ENCODE measurements at regions not wholly inside any gene's neighbourhood (a gene's known extent, or its start where the extent isn't known, plus 50 kb on each side); places are given as distances from the start of the nearest gene placed in this dataset.

- no peaks in the 10 kb centered on the region for H3K4me1 Mint-ChIP-seq
- H3K9me3 Mint-ChIP-seq, result peaks cover 5% of the 10 kb centered on the region
- no peaks in the 10 kb centered on the region for H3K27me3 Mint-ChIP-seq
- ATAC-seq (ENCODE audit: low read depth) (no peak), DNase-seq (ENCODE audit: low spot score in 2 of 2) (no peak)
- no peak overlapping the region for H3K27ac Mint-ChIP-seq
- no peak overlapping the region for H3K4me3 Mint-ChIP-seq
- no peaks in the 10 kb centered on the region for H3K36me3 Mint-ChIP-seq
Measured at GRCh38 chr6:115411756-115412155, 648.9 kb downstream of the FRK start.

DNA sequence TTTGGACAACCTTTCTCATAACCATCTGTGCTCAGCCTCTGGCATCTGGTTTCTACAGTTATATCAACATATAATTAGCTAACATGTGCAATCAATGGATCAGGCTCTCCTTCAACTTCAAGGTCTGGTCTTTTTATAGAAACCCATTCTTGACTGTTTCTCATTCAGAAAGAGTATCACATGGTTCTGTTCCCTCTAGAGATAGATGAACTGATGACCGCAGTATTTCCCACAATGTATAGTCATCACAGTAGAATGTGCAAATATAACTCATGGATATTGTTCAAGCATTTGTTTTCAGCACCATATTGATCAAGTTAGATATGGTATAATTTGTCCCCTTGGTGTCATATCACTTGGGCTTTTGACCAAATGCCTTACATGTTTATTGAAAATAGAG is 656.2 kb downstream of the FRK start:
- no peak overlapping the region for H3K27ac Mint-ChIP-seq
- H3K4me3 Mint-ChIP-seq, result no peak overlapping the region
- ATAC-seq (ENCODE audit: low read depth), result no peak
- no peaks in the 10 kb centered on the region for H3K36me3 Mint-ChIP-seq
- H3K27me3 Mint-ChIP-seq, result no peaks in the 10 kb centered on the region
- H3K4me1 Mint-ChIP-seq, result no peaks in the 10 kb centered on the region
- DNase-seq (ENCODE audit: low spot score in 2 of 2), result no peak
- H3K9me3 Mint-ChIP-seq, result peaks cover 8% of the 10 kb centered on the region

GRCh38 chr6:115398607-115399006 is 662.1 kb downstream of the FRK start:
- Mint-ChIP-seq H3K9me3 (peaks cover 7% of the 10 kb centered on the region), H3K27ac (no peak overlapping the region), H3K27me3 (no peaks in the 10 kb centered on the region), H3K36me3 (no peaks in the 10 kb centered on the region), H3K4me3 (no peak overlapping the region), H3K4me1 (no peaks in the 10 kb centered on the region)
- ATAC-seq (ENCODE audit: low read depth) (no peak), DNase-seq (ENCODE audit: low spot score in 2 of 2) (no peak)

- Mint-ChIP-seq H3K4me1 (no peaks in the 10 kb centered on the region), H3K36me3 (no peaks in the 10 kb centered on the region), H3K9me3 (peaks cover 6% of the 10 kb centered on the region)
Measured at GRCh38 chr6:115396112-115396906, 664.4 kb downstream of the FRK start.

GRCh38 chr6:115393821-115394220 is 666.9 kb downstream of the FRK start:
- peaks cover 8% of the 10 kb centered on the region for H3K9me3 Mint-ChIP-seq
- no peaks in the 10 kb centered on the region for H3K4me1 Mint-ChIP-seq
- no peak overlapping the region for H3K4me3 Mint-ChIP-seq
- no peaks in the 10 kb centered on the region for H3K36me3 Mint-ChIP-seq
- no peaks in the 10 kb centered on the region for H3K27me3 Mint-ChIP-seq
- ATAC-seq (ENCODE audit: low read depth) (no peak), DNase-seq (ENCODE audit: low spot score in 2 of 2) (no peak)
- H3K27ac Mint-ChIP-seq, result no peak overlapping the region

More at GRCh38 chr6:115396112-115396906, 664.4 kb downstream of the FRK start:
- ATAC-seq (ENCODE audit: low read depth) (no peak), DNase-seq (ENCODE audit: low spot score in 2 of 2) (no peak)
- Mint-ChIP-seq H3K27ac (no peak overlapping the region), H3K4me3 (no peak overlapping the region), H3K27me3 (no peaks in the 10 kb centered on the region)

DNA sequence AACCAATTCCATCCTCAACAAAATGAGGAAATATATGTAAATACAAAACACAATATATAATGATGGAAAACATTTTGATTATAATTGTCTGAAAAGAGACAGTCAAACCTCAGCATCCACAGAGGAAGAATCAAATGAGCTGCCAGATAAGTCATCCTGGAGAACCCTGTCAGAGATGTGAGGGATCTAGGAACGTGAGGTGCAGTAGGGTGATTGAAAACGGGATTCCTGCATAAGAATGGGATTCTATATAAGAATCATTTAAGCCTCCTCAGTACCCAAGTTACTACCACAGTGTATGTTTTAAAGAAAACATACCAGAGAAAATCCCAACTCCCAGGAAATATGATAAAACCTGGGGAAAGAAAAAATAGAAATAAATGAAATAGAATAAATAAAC is 690.5 kb downstream of the FRK start:
- DNase-seq (ENCODE audit: low spot score in 2 of 2) (no peak), ATAC-seq (ENCODE audit: low read depth) (no peak)
- H3K27ac Mint-ChIP-seq, result no peak overlapping the region
- H3K27me3 Mint-ChIP-seq, result no peaks in the 10 kb centered on the region
- H3K4me1 Mint-ChIP-seq, result no peaks in the 10 kb centered on the region
- H3K9me3 Mint-ChIP-seq, result peaks cover 8% of the 10 kb centered on the region
- peaks cover 1% of the 10 kb centered on the region for H3K36me3 Mint-ChIP-seq
- H3K4me3 Mint-ChIP-seq, result no peak overlapping the region

- H3K9me3 Mint-ChIP-seq, result peaks cover 7% of the 10 kb centered on the region
- no peaks in the 10 kb centered on the region for H3K27me3 Mint-ChIP-seq
- DNase-seq (ENCODE audit: low spot score in 2 of 2) (no peak), ATAC-seq (ENCODE audit: low read depth) (no peak)
- H3K36me3 Mint-ChIP-seq, result peaks cover 1% of the 10 kb centered on the region
- no peak overlapping the region for H3K4me3 Mint-ChIP-seq
- H3K4me1 Mint-ChIP-seq, result no peaks in the 10 kb centered on the region
- H3K27ac Mint-ChIP-seq, result no peak overlapping the region
Measured at GRCh38 chr6:115365783-115366182, 694.9 kb downstream of the FRK start.

DNA sequence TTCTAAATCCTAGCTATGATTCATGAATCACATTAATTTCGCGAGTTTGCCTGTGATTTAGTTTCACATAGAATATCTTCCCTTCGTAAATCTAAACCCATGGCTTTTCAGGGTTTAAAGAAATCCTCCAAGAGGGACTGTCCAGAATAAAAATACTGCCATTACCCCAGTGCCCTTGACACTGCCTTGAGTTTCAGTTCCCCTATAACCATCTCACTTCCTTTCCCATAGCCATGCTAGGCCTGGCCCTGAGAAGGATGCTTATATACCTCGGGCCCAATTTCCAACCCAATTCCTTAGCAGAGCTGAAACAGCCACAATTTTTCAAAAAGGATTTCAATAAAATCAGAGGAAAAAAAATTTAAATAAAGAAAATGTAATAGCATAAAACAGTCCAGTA is 697.3 kb downstream of the FRK start:
- Mint-ChIP-seq H3K4me1 (no peaks in the 10 kb centered on the region), H3K27ac (no peak overlapping the region), H3K27me3 (no peaks in the 10 kb centered on the region), H3K4me3 (no peak overlapping the region), H3K9me3 (peaks cover 8% of the 10 kb centered on the region), H3K36me3 (peaks cover 1% of the 10 kb centered on the region)
- ATAC-seq (ENCODE audit: low read depth), result no peak
- DNase-seq (ENCODE audit: low spot score in 2 of 2), result no peak

GRCh38 chr6:115362234-115362633 is 698.5 kb downstream of the FRK start:
- peaks cover 1% of the 10 kb centered on the region for H3K36me3 Mint-ChIP-seq
- ATAC-seq (ENCODE audit: low read depth) (no peak), DNase-seq (ENCODE audit: low spot score in 2 of 2) (no peak)
- no peaks in the 10 kb centered on the region for H3K4me1 Mint-ChIP-seq
- no peak overlapping the region for H3K4me3 Mint-ChIP-seq
- H3K27me3 Mint-ChIP-seq, result no peaks in the 10 kb centered on the region
- no peak overlapping the region for H3K27ac Mint-ChIP-seq
- H3K9me3 Mint-ChIP-seq, result peaks cover 8% of the 10 kb centered on the region

DNA sequence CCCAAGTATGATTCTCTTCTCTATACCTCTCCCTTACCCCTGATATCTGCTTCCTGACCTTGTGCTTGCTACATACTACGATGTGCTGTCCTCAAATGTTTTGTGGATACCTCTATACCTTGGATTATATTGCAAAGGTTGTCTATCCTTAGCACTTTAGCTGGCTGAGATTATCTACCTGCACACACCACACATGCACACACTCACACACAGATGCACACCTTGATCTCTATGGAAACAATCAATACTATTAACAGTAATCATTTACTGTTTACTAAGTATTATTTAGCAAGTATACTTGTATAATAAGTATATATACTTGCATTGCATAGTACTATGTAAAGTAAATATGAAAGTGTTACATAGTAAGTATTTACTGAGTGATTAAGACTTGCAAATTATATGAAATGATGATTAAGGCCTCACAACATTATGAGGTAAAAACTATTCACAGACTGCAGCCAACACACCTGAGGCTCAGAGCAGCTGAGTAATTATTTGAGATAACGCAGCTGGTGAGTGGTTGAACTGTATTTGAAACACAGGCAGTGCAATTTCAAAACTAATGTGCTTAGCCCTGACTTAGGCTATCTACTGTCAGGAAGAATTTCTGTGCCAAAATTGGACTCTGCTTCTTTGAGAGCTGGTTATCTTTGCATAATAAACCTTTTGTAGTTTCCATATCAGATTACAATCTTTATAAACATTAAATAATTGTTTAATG is 699.9 kb downstream of the FRK start:
- no peaks in the 10 kb centered on the region for H3K27me3 Mint-ChIP-seq
- no peaks in the 10 kb centered on the region for H3K36me3 Mint-ChIP-seq
- H3K9me3 Mint-ChIP-seq, result peaks cover 4% of the 10 kb centered on the region
- H3K27ac Mint-ChIP-seq, result no peak overlapping the region
- ATAC-seq (ENCODE audit: low read depth) (no peak), DNase-seq (ENCODE audit: low spot score in 2 of 2) (no peak)
- H3K4me3 Mint-ChIP-seq, result no peak overlapping the region
- no peaks in the 10 kb centered on the region for H3K4me1 Mint-ChIP-seq

DNA sequence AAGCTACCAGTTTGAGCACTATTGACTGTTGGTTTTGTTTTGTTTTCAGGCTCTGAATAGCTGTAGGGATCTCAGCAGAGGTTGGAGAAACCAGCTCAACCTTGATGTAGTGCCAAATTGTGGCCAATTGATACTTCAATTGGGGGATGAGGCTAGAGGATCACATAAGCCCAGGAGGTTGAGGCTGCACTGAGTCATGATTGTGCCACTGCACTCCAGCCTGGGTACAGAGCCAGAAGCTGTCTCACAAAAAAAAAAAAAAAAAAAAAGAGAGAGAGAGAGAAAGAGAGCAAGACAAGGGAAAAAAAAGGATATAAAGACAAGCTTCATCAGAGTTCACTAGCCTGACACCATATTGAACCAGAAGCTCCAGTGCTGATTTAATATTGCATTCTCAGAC is 702.1 kb downstream of the FRK start:
- Mint-ChIP-seq H3K27me3 (no peaks in the 10 kb centered on the region), H3K27ac (no peak overlapping the region), H3K9me3 (peaks cover 5% of the 10 kb centered on the region), H3K4me1 (no peaks in the 10 kb centered on the region), H3K4me3 (no peak overlapping the region), H3K36me3 (no peaks in the 10 kb centered on the region)
- ATAC-seq (ENCODE audit: low read depth) (no peak), DNase-seq (ENCODE audit: low spot score in 2 of 2) (no peak)

DNA sequence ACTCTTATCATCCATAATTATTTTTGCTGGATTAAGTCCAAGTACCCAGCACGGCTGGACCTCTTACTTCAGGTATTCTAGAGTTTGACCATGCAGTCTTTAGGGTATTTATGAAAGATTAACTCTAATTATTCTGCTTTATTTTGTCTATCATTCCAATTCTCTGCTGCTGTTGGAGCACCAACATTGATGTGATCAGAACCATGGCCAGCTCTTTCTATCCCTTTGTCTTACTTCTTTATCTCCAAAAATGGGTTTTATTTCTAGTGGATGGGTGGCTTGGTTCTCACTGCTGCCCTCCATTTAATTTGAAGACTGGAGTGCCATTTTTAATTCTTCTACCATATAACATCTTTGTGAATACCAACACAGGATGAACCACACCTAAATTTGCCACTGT is 704.3 kb downstream of the FRK start:
- H3K4me1 Mint-ChIP-seq, result no peaks in the 10 kb centered on the region
- ATAC-seq (ENCODE audit: low read depth), result no peak
- no peaks in the 10 kb centered on the region for H3K36me3 Mint-ChIP-seq
- no peak overlapping the region for H3K4me3 Mint-ChIP-seq
- no peaks in the 10 kb centered on the region for H3K27me3 Mint-ChIP-seq
- H3K27ac Mint-ChIP-seq, result no peak overlapping the region
- DNase-seq (ENCODE audit: low spot score in 2 of 2), result no peak
- peaks cover 5% of the 10 kb centered on the region for H3K9me3 Mint-ChIP-seq

- no peak for ATAC-seq (ENCODE audit: low read depth)
- Mint-ChIP-seq H3K4me1 (no peaks in the 10 kb centered on the region), H3K4me3 (no peak overlapping the region), H3K27me3 (no peaks in the 10 kb centered on the region), H3K27ac (no peak overlapping the region), H3K9me3 (no peaks in the 10 kb centered on the region), H3K36me3 (no peaks in the 10 kb centered on the region)
- no peak for DNase-seq (ENCODE audit: low spot score in 2 of 2)
Measured at GRCh38 chr6:115323001-115323400, 737.7 kb downstream of the FRK start.

GRCh38 chr6:115319823-115320222 is 740.9 kb downstream of the FRK start:
- Mint-ChIP-seq H3K27me3 (no peaks in the 10 kb centered on the region), H3K4me3 (no peak overlapping the region), H3K27ac (no peak overlapping the region), H3K4me1 (no peaks in the 10 kb centered on the region), H3K36me3 (no peaks in the 10 kb centered on the region), H3K9me3 (no peaks in the 10 kb centered on the region)
- ATAC-seq (ENCODE audit: low read depth) (no peak), DNase-seq (ENCODE audit: low spot score in 2 of 2) (no peak)

DNA sequence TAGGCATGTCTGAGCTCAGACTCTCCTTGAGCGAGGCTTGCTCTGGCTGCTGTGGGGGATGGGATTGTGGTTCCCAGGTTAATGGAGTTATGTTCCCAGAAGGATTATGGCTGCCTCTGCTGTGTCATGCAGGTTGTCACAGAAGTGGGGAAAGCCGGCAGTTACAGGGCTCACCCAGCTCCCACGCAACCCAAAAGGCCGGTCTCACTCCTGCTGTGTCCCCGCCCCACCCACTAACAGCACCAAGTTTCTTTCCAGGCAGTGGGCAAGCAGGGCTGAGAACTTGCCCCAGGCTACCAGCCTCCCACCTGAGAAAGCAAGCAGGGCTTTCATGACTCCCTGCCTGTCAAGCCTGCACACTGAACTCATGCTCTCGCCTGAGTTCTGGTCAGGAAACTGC is 750.5 kb downstream of the FRK start:
- peaks cover 18% of the 10 kb centered on the region for H3K9me3 Mint-ChIP-seq
- DNase-seq (ENCODE audit: low spot score in 2 of 2) (no peak), ATAC-seq (ENCODE audit: low read depth) (no peak)
- no peak overlapping the region for H3K27ac Mint-ChIP-seq
- H3K4me3 Mint-ChIP-seq, result no peak overlapping the region
- no peaks in the 10 kb centered on the region for H3K4me1 Mint-ChIP-seq
- no peaks in the 10 kb centered on the region for H3K27me3 Mint-ChIP-seq
- no peaks in the 10 kb centered on the region for H3K36me3 Mint-ChIP-seq

All from memory B cell (primary cell).